ENCODE measurements at regions not wholly inside any gene's neighbourhood (a gene's known extent, or its start where the extent isn't known, plus 50 kb on each side); places are given as distances from the start of the nearest gene placed in this dataset.
"Not testable (repeated sequence)": the region's sequence is repeated elsewhere in the genome, so short reads cannot be mapped to it uniquely, and the experiment has no call there.

DNA sequence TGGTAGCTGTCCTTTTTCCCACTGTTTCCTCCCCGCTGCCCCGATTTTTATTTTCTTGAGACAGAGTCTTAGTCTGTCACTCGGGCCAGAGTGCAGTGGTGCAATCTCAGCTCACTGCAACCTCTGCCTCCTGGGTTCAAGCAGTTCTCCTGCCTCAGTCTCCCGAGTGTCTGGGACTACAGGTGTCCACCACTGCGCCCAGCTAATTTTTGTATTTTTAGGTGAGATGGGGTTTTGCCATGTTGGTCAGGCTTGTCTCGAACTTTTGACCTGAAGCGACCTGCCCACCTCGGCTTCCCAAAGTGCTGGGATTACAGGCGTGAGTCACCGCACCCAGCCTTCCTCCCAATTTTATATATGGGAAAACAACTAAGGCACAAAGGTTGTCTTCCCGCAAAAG is 251.0 kb downstream of the GOLGA6L6 start:
- intact Hi-C loops (cut with micrococcal nuclease) = not testable (repeated sequence)

- intact Hi-C loops (cut with micrococcal nuclease) = not testable (repeated sequence)
These were observed 252.0 kb downstream of the GOLGA6L6 start for GRCh38 chr15:20289538-20290103.

DNA sequence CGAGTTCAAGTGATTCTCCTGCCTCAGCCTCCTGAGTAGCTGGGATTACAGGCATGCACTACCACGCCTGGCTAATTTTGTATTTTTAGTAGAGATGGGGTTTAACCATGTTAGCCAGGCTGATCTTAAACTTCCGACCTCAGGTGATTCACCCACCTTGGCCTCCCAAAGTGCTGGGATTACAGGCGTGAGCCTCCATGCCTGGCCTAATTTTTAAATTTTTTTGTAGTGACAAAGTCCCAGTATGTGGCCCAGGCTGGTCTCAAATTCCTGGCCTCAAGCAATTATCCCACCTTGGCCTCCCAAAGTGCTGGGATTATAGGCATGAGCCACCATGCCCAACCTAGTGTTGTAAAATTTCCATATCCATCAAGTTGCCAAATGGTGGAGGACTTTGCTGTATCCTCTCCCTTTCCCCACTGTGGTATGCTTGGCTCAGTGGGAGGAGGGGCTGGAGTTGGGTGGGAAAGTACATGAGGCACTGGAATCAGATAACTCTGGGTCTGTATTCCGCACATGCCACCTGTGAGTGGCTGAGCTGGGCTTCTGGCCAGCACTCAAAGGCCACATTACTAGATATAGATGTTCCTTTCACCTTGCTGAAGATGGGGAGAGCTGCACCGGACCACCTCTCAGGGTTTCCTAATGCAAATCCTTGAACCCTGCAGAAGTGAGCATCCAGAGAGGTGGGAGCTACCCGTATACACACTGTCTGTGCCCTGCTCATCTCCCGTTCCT is 252.6 kb downstream of the GOLGA6L6 start:
- intact Hi-C loops (cut with micrococcal nuclease) = not testable (repeated sequence)

DNA sequence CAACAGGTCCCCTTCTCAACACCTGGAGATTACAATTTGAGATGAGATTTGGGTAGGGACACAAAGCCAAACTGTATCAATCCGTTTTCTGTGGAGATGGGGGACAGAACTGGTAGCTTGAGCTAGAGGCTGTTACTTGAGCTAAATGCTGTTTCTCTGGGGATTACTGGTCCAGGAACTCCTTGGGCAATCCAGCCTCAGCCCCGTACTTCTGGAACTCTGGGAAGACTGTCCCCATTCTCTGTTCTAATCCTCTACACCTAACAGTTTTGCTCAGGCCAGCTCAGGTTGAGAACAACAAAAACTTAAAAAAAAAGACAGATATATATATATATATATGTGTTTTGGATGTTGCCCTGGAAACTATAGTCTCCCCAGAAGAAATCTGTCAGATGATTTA is 255.0 kb downstream of the GOLGA6L6 start:
- intact Hi-C loops (cut with micrococcal nuclease) = not testable (repeated sequence)

DNA sequence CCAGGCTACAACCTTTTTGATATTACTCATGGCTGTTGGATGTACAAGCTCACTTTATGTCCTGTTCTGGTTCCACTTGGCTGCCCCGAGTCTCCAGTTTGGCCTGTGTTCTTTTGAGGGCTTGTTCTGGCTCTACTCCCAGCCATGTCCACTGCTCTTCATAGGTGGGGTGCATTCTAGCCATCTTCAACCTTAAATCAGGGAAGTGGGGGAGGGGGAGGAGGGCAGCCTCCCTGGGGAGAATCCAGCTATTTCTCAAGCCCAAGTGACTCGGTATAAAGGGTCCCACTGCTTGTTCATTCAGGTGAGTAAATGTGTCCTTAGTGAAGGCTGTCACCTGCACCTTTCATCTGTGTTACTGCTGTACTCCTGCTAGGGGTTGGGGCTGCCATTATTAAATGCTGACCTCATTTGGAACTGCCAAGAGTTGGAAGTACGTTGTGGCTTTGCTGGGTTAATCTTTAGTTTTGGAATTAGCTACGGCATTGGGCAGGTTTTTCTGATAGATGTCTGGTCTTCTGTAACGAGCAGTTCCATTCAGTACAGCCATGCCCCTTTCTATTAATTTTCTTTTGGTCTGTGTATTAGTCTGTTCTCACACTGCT is 255.8 kb downstream of the GOLGA6L6 start:
- intact Hi-C loops (cut with micrococcal nuclease) = not testable (repeated sequence)

DNA sequence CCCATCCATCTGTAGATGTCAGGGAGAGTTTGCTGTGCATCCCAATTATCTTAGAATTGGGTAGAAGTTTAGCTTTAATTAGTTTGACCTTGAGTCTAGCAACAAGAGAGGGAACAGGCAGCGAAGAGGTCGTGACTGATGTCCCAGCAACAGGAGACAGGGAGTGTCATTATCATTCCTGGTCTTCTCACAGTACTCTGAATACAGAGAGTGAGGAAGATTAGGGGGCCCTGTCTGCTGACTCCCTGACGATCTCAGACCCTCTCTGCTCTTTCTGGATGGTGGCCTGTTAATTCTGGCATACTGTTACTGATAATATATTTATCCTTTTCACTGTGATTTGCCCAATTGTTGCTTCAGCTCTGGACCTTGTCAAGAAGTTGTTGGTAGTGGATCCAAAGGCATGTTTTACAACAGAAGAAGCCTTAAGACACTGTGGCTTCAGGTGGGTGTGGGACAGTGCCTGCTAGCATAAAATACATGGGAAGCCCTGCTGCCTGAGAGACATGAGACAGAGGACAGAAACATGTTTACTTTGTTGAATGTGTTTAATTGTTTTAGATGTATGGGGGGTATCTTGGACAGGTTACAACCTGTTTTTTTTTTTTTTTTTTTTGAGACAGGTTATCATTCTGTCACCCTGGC is 256.6 kb downstream of the GOLGA6L6 start:
- intact Hi-C loops (cut with micrococcal nuclease) = not testable (repeated sequence)

- intact Hi-C loops (cut with micrococcal nuclease) = not testable (repeated sequence)
These were observed 257.9 kb downstream of the GOLGA6L6 start for GRCh38 chr15:20283651-20284050.

DNA sequence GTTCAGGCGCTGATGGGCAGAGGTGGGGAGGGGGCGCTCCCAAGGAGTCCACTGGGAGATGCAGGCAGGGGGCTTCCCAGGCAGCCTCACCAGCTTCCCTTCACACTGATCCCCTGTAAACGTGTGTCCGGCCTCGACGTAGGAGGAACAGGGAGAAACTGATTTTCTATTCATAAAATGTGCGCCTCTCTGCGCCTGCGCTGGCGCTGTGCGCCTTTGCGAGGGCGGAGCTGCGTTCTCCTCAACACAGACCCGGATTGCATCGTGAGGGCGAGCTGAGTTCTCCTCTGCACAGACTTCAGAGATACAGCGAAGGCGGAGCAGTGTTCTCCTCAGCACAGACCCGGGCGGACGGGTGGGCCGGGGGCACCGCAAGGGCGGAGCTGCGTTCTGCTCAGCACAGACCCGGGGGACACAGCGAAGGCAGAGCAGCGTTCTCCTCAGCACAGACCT is 259.1 kb downstream of the GOLGA6L6 start:
- intact Hi-C loops (cut with micrococcal nuclease) = not testable (repeated sequence)

DNA sequence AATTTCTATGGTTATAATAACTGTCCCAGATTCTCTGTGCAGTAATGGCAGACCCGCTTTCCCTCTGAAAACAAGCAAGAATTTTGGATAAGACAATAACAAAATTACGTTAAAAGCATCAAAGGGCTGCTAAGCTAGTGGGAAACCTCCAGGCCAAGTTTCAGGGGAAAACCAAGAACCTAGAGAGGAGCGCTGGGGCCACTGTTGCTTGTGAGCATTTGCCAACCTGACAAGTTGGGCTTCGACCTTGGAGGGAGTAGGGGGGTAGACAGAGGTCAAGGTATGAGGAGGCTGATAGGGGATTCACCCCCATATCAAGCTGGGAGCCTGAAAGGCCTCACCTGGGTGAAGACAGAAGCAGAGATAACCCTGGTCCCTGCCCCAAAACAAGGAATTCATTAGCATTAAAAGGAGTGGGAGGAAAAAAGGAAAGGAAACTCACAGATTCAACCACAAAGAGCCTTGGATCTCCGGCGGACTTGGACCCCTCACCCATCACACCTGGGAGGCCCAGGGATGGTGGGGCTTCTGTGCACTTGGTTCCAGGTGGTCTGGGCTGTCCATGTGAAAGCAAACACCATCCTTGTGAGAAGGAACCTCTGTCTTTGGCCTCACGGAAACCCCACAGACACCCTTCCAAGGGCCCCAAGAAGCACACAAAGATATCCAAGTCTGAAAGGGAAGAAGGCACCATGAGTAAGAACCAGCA is 259.9 kb downstream of the GOLGA6L6 start:
- intact Hi-C loops (cut with micrococcal nuclease) = not testable (repeated sequence)

DNA sequence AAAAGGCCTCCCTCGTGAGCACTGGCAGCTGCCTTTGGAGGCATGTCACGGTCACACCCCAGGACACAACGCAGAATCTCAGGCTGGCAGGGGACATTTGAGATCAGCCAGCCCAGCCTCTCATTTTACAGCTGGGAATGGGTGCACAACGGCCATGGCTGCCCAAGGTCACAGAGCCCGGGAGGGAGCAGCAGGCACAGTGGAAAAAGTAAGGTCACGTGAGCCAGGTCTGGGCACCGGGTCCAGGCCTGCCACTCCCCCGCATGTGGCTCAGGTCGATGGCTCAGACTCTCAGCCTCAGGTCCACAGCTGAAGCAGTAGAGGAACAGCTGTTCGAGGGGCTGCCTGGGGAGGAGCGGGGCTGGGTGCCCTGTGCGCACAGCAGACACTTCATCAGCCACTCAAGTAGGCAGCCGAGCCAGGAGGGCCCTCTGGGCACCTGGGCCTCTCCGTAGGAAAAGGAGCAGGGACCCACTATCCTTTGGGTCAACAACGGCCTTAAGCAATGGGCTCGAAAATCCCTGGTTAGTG is 260.6 kb downstream of the GOLGA6L6 start:
- intact Hi-C loops (cut with micrococcal nuclease) = no loop called here

GRCh38 chr15:20280141-20280932 is 261.3 kb downstream of the GOLGA6L6 start:
- intact Hi-C loops (cut with micrococcal nuclease) = not testable (repeated sequence)

DNA sequence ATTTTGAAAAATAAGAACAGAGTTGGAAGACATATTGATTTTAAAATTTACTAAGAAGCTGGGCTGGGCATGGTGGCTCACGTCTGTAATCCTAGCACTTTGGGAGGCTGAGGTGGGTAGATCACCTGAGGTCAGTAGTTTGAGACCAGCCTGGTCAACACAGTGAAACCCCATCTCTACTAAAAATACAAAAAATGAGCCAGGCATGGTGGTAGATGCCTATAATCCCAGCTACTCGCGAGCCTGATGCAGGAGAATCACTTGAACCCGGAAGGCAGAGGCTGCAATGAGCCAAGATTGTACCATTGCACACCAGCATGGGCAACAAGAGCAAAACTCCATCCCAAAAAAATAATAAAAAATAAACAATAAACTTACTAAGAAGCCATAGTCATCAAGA is 262.5 kb downstream of the GOLGA6L6 start:
- intact Hi-C loops (cut with micrococcal nuclease) = not testable (repeated sequence)

GRCh38 chr15:20278376-20278775 is 263.2 kb downstream of the GOLGA6L6 start:
- intact Hi-C loops (cut with micrococcal nuclease) = not testable (repeated sequence)

GRCh38 chr15:20277451-20277850 is 264.1 kb downstream of the GOLGA6L6 start:
- intact Hi-C loops (cut with micrococcal nuclease) = not testable (repeated sequence)

- intact Hi-C loops (cut with micrococcal nuclease) = not testable (repeated sequence)
These were observed 265.1 kb downstream of the GOLGA6L6 start for GRCh38 chr15:20276312-20277114.

GRCh38 chr15:20275373-20275967 is 266.1 kb downstream of the GOLGA6L6 start:
- intact Hi-C loops (cut with micrococcal nuclease) = not testable (repeated sequence)

DNA sequence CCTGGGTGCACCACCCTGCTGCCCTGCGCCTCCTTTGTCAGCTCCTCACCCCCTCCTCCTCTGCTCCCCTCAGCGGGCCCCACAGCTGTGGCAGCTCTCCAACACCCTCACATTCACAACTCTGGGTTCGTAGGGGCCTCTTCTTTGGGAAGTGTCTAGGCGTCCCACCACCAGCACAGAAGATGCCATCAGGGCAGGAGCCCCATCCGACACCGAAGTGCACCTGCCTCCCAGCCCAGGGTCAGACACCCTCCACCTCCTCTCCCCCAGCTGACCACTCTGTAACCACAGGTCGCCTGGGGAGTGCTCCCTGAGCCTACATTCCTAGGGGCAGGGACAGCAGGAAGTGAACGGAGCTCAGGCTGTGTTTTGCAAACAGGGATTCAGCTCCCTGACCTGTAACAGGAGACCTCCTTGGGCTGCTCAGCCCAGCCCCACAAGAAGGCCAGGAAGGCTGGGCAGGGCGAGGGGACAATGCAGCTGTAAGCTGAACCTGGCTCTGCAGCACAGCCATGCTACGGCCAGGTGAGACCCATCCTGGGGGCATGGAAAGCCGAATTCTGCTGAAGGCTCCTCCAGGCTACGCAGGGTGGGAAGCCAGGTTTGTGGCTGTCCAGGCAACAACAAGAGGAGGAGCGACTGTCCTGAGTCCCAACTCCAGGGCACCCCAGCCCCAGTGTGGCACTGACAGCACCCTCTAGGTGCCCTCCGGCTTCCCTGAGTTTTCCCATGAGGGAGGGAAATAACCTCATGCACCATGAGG is 269.0 kb downstream of the GOLGA6L6 start:
- intact Hi-C loops (cut with micrococcal nuclease) = no loop called here

- intact Hi-C loops (cut with micrococcal nuclease) = no loop called here
These were observed 270.0 kb downstream of the GOLGA6L6 start for GRCh38 chr15:20271647-20272046.
